HepG2 (cell line): ENCODE measurements at regions not wholly inside any gene's neighbourhood (a gene's known extent, or its start where the extent isn't known, plus 50 kb on each side); places are given as distances from the start of the nearest gene placed in this dataset.

Experiments used
- ATAC-seq: fragments of 200-7000 bp; cut with Tn5 transposase; 3 replicates; pipeline ENCODE4 v1.9.1; 2020; ENCODE audit warnings: mild to moderate bottlenecking, moderate library complexity
- BruUV-seq: library from RNA; stranded (reverse); fragments of 400-500 nt; replicated peaks from 2 replicates; lab custom pipeline; 2021; lab: Mats Ljungman, UMichigan
- CTCF ChIA-PET: fragments of 300-600 bp; formaldehyde crosslinking; extraction: SDS; loops from one replicate; lab custom pipeline; 2021; ENCODE audit warnings: low total read pairs, inconsistent platforms, low intra/inter-chr PET ratio; lab: Yijun Ruan, JAX
- POLR2A ChIA-PET: fragments of 350-600 bp; sonication (Branson Sonifier 250); formaldehyde crosslinking; loops from one replicate; lab custom pipeline; 2020; ENCODE audit warnings: antibody characterized with exemption, inconsistent platforms; lab: Yijun Ruan, JAX
- DNase-seq: peaks from one replicate; pipeline ENCODE4 v3.0.0-alpha.2; 2015; ENCODE audit warnings: low spot score
- FAIRE-seq: peaks from 3 replicates; lab custom pipeline; 2011; peaks lifted over from hg19 to GRCh38; lab: Jason Lieb, UNC
- H2AFZ ChIP-seq: one replicate; pipeline ENCODE4 v1.6.1; 2011; ENCODE audit warnings: low read length, inconsistent platforms
- H3K27ac ChIP-seq: fragments of 300-600 bp; 3 replicates; pipeline ENCODE4 v1.8.0; 2011; ENCODE audit warnings: mixed run types, mild to moderate bottlenecking, mixed read lengths, low read length, inconsistent platforms; ENCODE audit not compliant: insufficient read depth; ENCODE audit errors: extremely low read length
- H3K27me3 ChIP-seq, 2 experiments: fragments of 200-600 bp in 1 of 2; 2 replicates in 1 of 2; 3 replicates in 1 of 2; pipeline versions ENCODE4 v1.6.0 to v1.8.0; 2011; ENCODE audit warnings: low read length in 2 of 2, mild to moderate bottlenecking in 2 of 2, moderate library complexity in 2 of 2, inconsistent platforms in 1 of 2; ENCODE audit not compliant: insufficient read depth in 2 of 2, control insufficient read depth in 1 of 2
- H3K36me3 ChIP-seq, 2 experiments: fragments of 200-600 bp in 1 of 2; replicated peaks in 1 of 2; 2 replicates in 1 of 2; 3 replicates in 1 of 2; pipeline versions ENCODE4 v1.5.1 to v1.8.0; 2011; ENCODE audit warnings: low read length in 2 of 2, inconsistent platforms in 1 of 2; ENCODE audit not compliant: insufficient read depth in 2 of 2, control insufficient read depth in 1 of 2
- H3K4me1 ChIP-seq: 2 replicates; pipeline ENCODE4 v1.5.1; 2012; ENCODE audit warnings: low read length, inconsistent platforms; ENCODE audit not compliant: insufficient read depth
- H3K4me2 ChIP-seq: 2 replicates; pipeline ENCODE4 v1.6.0; 2011; ENCODE audit warnings: low read depth, low read length, inconsistent platforms
- H3K4me3 ChIP-seq, 3 experiments: fragments of 200-600 bp in 1 of 3; sonication (generic), shearing (Covaris generic) in 1 of 3; replicated peaks in 1 of 3; 2 replicates each; pipeline ENCODE4 v1.5.1; 2011 to 2016; ENCODE audit warnings: low read length in 3 of 3, inconsistent platforms in 2 of 3, low read depth in 2 of 3, mild to moderate bottlenecking in 2 of 3, control low read depth in 1 of 3, mixed read lengths in 1 of 3; ENCODE audit not compliant: insufficient read depth in 1 of 3
- H3K79me2 ChIP-seq: one replicate; pipeline ENCODE4 v1.6.1; 2011; ENCODE audit warnings: low read length, inconsistent platforms; ENCODE audit not compliant: insufficient read depth
- H3K9ac ChIP-seq: 2 replicates; pipeline ENCODE4 v1.6.0; 2011; ENCODE audit warnings: mild to moderate bottlenecking, low read depth, low read length, inconsistent platforms; ENCODE audit not compliant: insufficient read depth
- H3K9me3 ChIP-seq: 2 replicates; pipeline ENCODE4 v1.5.1; 2012; ENCODE audit warnings: mild to moderate bottlenecking, low read length
- H4K20me1 ChIP-seq: 2 replicates; pipeline ENCODE4 v1.6.0; 2011; ENCODE audit warnings: inconsistent platforms, mild to moderate bottlenecking, low read length, moderate library complexity; ENCODE audit not compliant: insufficient read depth
- AGO1 ChIP-seq: fragments of 200-400 bp; formaldehyde crosslinking; IDR thresholded peaks from 2 replicates; pipeline ENCODE4 v1.6.1; 2017; ENCODE audit warnings: mild to moderate bottlenecking, low read depth, low read length, moderate library complexity; ENCODE audit not compliant: poor library complexity, severe bottlenecking
- FOXA3 ChIP-seq: IDR thresholded peaks from 2 replicates; pipeline ENCODE4 v1.6.1; 2016; ENCODE audit warnings: missing genetic modification reagents, missing compliant biosample characterization
- HNRNPH1 ChIP-seq: fragments of 200-400 bp; formaldehyde crosslinking; optimal IDR thresholded peaks from 2 replicates; pipeline ENCODE3; 2017; ENCODE audit warnings: mild to moderate bottlenecking, low read depth, low read length
- RORA ChIP-seq: sonication (generic); formaldehyde crosslinking; IDR thresholded peaks from 2 replicates; pipeline ENCODE4 v1.5.0; 2020; ENCODE audit warnings: mild to moderate bottlenecking, missing genetic modification reagents, moderate library complexity
- TEAD2 ChIP-seq: sonication (generic); formaldehyde crosslinking; IDR thresholded peaks from 2 replicates; pipeline ENCODE4 v1.9.0; 2021; ENCODE audit warnings: missing genetic modification reagents
- ZNF230 ChIP-seq: sonication (generic); formaldehyde crosslinking; IDR thresholded peaks from 2 replicates; pipeline ENCODE4 v1.4.0; 2020; ENCODE audit warnings: mild to moderate bottlenecking, missing genetic modification reagents
- in situ Hi-C: cut with HindIII; loops from 2 replicates; pipeline ENCODE4 v1.10.0; 2017; ENCODE audit warnings: low pct_unique_long_range_greater_than_20kb; ENCODE audit not compliant: extremely low pct_ligation_motif_present
- intact Hi-C: fragments of 100-400 bp; cut with micrococcal nuclease; formaldehyde crosslinking; loops from one replicate; pipeline ENCODE4 v1.10.0; 2022; ENCODE audit not compliant: unreplicated experiment
- TF ChIP-seq, protein P1 (sequence below): sonication (generic); formaldehyde crosslinking; IDR thresholded peaks from 2 replicates; pipeline ENCODE4 v1.5.0; 2020; ENCODE audit warnings: missing genetic modification reagents
- TF ChIP-seq, protein P2 (sequence below): sonication (generic); formaldehyde crosslinking; IDR thresholded peaks from 2 replicates; pipeline ENCODE4 v1.5.0; 2020; ENCODE audit warnings: mild to moderate bottlenecking, missing genetic modification reagents, borderline replicate concordance

DNA sequence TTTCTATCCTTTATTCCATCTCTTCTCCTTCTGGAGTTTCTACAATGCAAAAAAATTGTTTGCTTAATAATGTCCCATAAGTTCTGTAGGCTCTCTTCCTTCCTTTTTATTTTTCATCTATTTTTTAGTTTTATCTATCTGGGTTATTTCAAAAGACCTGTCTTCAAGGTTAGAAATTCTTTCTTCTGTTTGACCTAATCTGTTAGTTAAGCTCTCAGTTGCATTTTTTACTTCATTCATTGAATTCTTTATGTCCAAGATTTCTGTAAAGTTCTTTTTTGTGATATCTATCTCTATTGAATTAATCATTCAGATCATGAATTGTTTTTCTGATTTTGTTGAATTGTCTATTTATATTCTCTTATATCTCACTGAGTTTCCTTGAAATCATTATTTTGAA, 145.9 kb upstream of the TLE4 start:
- no peaks in the 10 kb centered on the region for H3K79me2 ChIP-seq
- ChIA-PET CTCF (no interaction called here), POLR2A (no interaction called here)
- no peak overlapping the region for H3K4me3 ChIP-seq
- no peak overlapping the region for H3K4me2 ChIP-seq
- H3K27ac ChIP-seq: no peak overlapping the region
- intact Hi-C loops (no loop called here), in situ Hi-C loops (no loop called here)
- peaks cover 18% of the 10 kb centered on the region for H3K9me3 ChIP-seq
- no TSS peak for BruUV-seq
- H2AFZ ChIP-seq: no peak overlapping the region
- TF ChIP-seq TEAD2 (CRISPR knock-in tag) (no peak), AGO1 (no peak), FOXA3 (CRISPR knock-in tag) (no peak), HNRNPH1 (no peak), ZNF230 (CRISPR knock-in tag) (no peak), RORA (no peak)
- TF ChIP-seq, protein P1, sequence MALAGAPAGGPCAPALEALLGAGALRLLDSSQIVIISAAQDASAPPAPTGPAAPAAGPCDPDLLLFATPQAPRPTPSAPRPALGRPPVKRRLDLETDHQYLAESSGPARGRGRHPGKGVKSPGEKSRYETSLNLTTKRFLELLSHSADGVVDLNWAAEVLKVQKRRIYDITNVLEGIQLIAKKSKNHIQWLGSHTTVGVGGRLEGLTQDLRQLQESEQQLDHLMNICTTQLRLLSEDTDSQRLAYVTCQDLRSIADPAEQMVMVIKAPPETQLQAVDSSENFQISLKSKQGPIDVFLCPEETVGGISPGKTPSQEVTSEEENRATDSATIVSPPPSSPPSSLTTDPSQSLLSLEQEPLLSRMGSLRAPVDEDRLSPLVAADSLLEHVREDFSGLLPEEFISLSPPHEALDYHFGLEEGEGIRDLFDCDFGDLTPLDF (CRISPR knock-in tag): no peak
- TF ChIP-seq, protein P2, sequence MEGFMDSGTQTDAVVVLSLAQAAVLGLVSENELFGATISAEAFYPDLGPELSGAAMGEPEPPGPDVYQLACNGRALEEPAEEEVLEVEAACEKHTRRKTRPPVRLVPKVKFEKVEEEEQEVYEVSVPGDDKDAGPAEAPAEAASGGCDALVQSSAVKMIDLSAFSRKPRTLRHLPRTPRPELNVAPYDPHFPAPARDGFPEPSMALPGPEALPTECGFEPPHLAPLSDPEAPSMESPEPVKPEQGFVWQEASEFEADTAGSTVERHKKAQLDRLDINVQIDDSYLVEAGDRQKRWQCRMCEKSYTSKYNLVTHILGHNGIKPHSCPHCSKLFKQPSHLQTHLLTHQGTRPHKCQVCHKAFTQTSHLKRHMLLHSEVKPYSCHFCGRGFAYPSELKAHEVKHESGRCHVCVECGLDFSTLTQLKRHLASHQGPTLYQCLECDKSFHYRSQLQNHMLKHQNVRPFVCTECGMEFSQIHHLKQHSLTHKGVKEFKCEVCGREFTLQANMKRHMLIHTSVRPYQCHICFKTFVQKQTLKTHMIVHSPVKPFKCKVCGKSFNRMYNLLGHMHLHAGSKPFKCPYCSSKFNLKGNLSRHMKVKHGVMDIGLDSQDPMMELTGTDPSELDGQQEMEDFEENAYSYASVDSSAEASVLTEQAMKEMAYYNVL (CRISPR knock-in tag): no peak
- no peak overlapping the region for H3K9ac ChIP-seq
- DNase-seq (no peak), ATAC-seq (no peak), FAIRE-seq (no peak)
- H4K20me1 ChIP-seq: no peaks in the 10 kb centered on the region
- H3K36me3 ChIP-seq: no peaks in the 10 kb centered on the region
- no peaks in the 10 kb centered on the region for H3K27me3 ChIP-seq
- no peaks in the 10 kb centered on the region for H3K4me1 ChIP-seq
